Activated CD4-positive, alpha-beta T cell treated with anti-CD3 and anti-CD28 coated beads, Interleukin-2, amount 50 U/mL, for 1 hour (primary cell): ENCODE measurements at regions not wholly inside any gene's neighbourhood (a gene's known extent, or its start where the extent isn't known, plus 50 kb on each side); places are given as distances from the start of the nearest gene placed in this dataset.
A peak's percentile ranks its signal among the peaks of the same experiment; 100 is the strongest.

Source experiments
- DNase-seq: peaks from one replicate; pipeline ENCODE4 v3.0.0-alpha.2; 2020

GRCh38 chrX:39905946-39906345, 191.8 kb downstream of the BCOR start:
- no peak for DNase-seq

DNA sequence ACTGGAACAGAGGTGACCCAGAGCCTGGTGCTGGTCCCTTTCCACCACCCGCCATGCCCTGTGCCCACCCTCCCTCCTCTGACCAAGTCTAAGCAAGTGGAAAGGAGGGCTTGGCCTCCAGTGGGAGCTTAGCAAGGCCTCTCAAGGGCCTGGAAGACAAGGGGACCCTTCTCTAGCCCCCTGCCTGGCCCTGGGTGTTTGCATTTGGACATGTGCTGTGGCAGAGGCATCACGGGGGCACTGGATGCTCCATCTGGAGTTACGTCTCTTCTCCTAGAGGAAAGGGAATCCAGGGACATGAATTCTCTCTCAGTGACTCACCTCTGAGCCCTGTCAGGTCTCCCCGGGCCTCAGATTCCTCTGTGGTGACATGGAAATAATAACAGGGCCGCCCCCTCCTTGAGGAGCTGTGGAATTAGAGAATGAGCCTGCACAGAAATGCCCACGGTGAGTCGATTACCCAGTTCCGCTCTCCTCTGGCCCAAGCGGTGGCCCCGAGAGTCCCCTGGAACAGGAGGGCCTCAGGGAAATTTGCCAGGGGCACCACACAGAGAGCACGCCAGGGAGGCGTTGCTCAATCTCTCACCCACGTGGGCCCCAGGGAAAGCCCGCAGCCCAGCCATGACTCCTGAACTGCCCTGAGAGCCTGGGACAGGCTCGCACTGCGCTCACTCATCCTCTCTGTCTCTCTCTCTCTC, 189.6 kb downstream of the BCOR start:
- no peak for DNase-seq

GRCh38 chrX:39909996-39910395, 187.8 kb downstream of the BCOR start:
- no peak for DNase-seq

GRCh38 chrX:39910651-39911050, 187.1 kb downstream of the BCOR start:
- no peak for DNase-seq

DNA sequence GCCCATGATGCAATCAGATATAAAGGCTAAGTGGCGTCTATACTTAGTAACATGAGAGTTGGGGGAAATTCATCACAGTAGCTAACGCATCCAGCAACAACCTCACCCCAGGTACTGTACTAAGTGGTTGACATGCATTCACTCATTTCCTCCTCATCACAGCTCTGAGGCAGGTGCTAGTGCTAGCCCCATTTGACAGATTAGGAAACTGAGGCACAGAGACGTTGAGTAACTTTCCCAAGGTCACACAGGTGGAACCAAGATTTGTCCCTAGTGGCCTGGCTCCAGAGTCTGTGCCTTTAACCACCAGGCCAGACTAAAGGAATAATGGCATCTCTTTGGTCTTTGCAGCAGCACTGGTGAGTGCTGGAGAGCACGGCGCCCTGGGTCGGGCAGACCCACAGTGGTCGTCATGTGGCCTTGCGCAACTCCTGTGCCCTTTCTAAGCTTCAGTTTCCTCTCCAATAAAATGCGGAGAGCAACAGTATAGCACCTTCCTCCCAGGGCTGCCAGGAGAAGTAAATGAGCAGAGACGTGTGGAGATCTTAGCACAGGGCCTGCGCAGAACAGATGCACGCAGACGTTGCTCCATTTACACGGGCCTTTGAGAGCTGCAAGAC, 186.4 kb downstream of the BCOR start:
- DNase-seq = no peak

- no peak for DNase-seq
Observed at GRCh38 chrX:39912126-39912525, 185.6 kb downstream of the BCOR start.

- DNase-seq = no peak
Observed at GRCh38 chrX:39915081-39915480, 182.7 kb downstream of the BCOR start.

GRCh38 chrX:39915596-39915995, 182.2 kb downstream of the BCOR start:
- no peak for DNase-seq

DNA sequence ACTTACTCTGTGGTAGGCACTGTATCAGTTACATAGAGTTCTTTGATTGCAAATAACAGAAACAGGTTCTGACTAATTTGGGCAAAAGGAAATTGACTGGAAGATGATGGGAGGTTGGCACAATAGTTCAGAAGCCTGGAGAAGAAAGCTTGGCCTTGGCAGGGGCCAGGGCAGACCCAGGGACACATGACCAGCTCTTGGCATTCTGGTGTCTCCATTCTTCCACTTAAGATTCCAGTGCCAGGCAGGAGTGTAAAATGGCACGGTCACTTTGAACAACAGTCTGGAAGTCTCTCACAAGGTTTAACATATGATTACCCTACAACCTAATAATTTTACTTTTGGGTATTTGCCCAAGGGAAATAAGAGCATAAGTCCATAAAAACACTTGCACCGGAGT, 175.9 kb downstream of the BCOR start:
- DNase-seq = no peak

DNA sequence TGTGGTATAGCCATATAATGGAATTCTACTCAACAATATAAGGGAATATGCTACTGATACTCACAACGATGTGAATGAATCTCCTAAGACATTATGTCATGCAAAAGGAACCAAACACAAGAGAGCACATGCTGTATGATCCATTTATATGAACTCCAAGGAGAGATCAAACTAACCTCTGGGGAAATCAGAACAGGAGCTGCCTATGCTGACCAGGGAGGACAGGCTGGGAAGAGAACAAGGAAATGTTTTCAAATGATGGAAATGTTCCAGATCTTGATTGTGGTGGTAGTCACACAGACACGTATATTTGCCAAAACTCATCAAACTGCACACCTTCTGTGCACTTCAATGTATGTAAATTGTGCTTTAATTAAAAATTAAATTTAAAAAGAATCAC, 175.3 kb downstream of the BCOR start:
- no peak for DNase-seq

- no peak for DNase-seq
Observed at GRCh38 chrX:39922926-39923325, 174.8 kb downstream of the BCOR start.

DNA sequence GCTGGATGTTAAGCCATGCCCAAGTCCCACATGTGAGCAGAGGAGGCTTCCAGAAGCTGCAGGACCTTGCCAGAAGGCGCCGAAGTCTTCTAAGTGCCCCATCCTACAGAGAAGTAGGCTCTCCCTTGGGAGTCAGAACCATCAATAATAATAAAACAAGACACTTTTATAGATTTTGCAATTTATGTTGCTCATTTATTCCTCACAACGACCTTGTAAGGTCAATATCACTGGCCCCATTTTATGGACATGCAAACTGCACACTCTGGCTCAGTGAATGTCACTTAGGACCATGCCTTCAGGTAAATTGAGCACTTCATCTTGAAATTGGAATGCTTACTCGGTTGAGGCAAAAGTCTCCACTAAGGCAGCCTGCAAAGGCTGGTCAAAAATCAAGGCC, 170.4 kb downstream of the BCOR start:
- no peak for DNase-seq

GRCh38 chrX:39928704-39929378, 168.9 kb downstream of the BCOR start:
- no peak for DNase-seq

DNA sequence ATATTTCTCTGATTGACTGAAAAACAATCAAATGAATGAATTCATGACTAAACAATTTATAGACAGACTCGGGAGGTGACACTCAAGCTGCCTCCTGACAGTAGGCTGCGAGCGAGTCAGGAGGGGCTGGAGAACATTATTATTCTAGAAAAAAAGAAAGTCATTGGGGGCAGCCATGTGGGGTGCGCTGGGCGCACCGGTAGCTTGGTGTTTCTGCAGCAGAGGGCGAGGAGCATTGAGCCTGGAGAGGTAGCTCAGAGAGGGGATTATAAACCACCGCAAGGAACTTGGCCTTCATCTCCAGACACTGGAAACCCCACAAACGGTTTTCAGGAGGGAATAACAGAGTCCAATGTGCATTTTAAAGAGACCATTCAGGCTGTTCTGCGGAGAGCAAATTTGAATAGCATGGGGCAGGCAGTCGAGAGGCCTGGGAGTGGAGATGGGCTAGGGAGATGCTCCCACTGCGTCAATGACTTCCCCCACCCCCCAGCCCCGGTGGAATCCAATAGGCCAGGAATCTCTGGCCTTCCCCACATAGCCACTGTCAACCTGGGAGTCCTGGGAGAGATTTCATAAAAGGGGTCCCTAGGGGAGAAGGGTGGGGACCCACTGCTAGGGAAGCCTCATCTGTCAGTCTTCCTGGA, 168.3 kb downstream of the BCOR start:
- DNase-seq = no peak

DNA sequence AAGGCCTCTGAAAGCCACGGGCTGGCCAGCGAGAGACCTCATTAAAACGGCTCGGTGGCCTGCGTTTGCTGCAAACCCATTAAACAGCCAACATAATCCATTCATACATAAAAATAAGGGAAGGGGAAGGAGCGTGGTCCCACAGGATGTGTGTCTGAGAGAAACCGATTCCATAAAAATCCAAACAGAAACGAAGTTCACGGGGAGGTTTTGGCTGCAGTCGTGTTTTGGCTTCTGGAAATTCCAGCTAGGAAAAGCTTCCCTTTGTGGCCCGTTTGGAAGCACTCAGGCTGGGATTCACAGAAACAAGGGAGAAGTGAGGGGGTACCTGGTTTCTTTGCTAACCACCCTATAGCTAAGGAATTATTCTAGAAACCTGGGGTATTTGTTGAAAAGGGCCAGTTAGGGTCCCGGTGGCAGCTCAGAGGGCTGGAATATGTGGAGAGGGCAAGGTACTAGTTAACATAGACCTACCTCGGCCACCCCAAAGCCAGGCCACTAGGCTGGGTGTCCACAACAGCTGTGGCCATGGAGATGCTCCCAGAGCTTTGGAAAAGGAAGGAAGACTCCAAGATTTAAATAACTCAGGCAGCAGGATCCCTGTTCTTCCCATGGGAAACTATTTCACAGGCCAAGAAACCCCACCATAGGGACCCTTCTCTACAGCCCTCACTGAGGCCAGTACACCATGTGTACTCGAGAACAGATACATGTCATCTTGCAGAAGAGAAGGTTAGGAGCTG, 166.8 kb downstream of the BCOR start:
- no peak for DNase-seq

DNA sequence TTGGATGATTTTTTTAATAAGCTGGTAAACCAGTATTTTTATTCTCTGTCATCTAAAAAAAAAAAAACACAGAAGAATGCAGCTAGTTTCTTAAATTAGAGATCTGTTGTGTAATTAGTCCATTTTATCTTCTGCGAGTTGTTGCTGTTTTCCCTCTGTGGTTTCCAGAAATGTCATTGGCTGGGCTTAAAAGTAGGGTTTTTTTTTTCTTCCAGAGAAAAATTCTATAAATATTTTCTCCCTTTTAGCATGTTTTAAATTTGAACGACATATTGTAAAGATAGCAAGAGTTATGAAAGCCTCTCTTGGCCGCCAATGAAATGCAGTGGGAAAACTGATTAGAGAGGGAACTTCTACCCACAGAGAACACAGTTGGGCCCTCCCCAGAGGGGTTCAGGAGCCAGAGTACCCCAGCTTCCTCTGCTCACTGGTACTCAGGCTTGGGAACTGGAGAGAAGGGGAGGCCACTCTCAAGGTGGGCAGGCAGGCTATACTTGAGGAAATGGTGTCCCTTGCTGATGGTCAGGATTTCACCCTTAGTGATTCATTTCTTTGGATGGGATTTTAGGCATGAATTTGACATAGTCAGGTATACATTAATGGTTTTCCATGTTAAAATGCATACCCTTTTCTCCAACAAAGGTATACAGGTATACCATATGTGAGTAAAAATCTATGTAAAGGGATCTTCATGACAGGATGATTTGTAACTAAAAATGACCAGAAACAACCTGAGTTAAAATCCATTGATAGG, 166.1 kb downstream of the BCOR start:
- DNase-seq = no peak

GRCh38 chrX:39935411-39936064, 162.2 kb downstream of the BCOR start:
- DNase-seq = no peak

DNA sequence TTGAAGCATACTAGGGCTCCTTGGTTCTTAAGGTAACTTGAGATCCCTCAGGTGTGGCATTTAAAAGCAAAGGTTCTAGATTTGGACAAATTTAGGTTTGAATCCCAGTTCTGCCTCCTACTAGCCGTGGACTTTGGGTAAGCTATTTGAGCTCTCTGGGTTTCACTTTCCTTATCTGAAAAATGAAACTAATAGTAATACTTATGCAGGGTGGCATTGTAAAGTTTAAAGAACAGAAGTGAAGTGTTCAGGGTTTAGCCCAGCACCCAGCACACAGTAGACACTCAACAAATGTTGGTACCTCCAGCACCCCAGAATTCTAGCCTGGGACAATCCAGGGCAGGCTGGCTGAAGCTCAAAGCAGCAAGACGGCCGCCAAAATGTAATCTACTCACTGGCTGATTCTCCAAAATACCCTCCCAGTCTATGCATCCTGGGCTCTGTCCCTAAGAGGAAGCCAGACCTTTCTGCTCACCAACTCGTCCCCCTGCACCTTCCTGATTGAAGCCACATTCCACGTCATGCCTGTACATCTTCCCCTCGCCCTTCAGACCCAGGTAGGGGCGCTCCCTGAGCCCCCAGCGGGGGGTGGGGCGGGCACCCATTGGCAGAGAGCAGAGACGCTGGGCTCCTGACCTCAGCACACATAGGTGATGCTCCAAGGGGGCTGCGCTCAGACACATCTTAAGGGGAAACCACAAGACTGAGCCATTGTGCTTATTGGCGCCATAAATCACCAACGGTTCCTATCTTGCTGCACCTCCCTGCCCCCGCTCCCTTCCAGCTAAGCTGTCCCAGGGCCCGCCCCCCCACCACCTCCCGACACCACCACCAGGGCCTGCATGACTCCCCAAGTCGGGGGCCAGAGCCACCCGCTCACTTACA, 160.6 kb downstream of the BCOR start:
- peak; percentile 1 for DNase-seq

- DNase-seq = no peak
Observed at GRCh38 chrX:39938466-39938865, 159.3 kb downstream of the BCOR start.

DNA sequence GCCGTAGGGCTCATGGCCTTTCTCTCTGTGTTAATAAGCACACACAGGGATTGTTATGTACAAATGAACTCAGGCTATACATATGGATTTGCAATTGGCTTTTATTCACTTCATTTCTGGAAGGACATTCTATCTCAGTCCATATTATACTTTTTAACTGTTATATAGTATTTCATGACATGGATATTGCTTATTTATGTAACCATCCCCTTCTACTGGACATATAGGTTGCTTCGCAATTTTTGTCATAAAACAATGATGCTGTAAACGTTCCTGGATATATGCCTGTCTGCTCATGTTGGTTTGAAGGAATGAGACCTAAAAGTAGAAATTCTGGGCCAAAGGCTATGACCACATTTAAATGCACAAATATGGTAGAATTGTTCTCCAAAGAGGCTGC, 158.1 kb downstream of the BCOR start:
- DNase-seq = no peak
